Parathyroid adenoma (tissue), 2 donors: ENCODE measurements at regions not wholly inside any gene's neighbourhood (a gene's known extent, or its start where the extent isn't known, plus 50 kb on each side); places are given as distances from the start of the nearest gene placed in this dataset.

Experiments
- H2AFZ ChIP-seq: fragments of 300-600 bp; sonication (generic); one replicate; pipeline ENCODE4 v1.7.0; 2017; ENCODE audit warnings: antibody characterized with exemption, mild to moderate bottlenecking
- H3K27ac ChIP-seq: fragments of 300-600 bp; sonication (generic); one replicate; pipeline ENCODE4 v1.7.0; 2017
- H3K27me3 ChIP-seq: fragments of 300-600 bp; sonication (generic); one replicate; pipeline ENCODE4 v1.7.0; 2017; ENCODE audit warnings: low read length; ENCODE audit not compliant: control insufficient read depth, insufficient read depth
- H3K36me3 ChIP-seq: fragments of 300-600 bp; sonication (generic); one replicate; pipeline ENCODE4 v1.7.0; 2017; ENCODE audit warnings: low read length; ENCODE audit not compliant: control insufficient read depth, insufficient read depth
- H3K4me1 ChIP-seq: fragments of 300-600 bp; sonication (generic); one replicate; pipeline ENCODE4 v1.7.0; 2017; ENCODE audit warnings: control low read depth
- H3K4me2 ChIP-seq: fragments of 300-600 bp; sonication (generic); one replicate; pipeline ENCODE4 v1.7.0; 2017; ENCODE audit warnings: low read length
- H3K4me3 ChIP-seq: fragments of 300-600 bp; sonication (generic); one replicate; pipeline ENCODE4 v1.7.0; 2017; ENCODE audit warnings: low read depth, low read length
- H3K79me2 ChIP-seq: fragments of 300-600 bp; sonication (generic); one replicate; pipeline ENCODE4 v1.7.0; 2017; ENCODE audit warnings: control low read depth
- H3K9ac ChIP-seq: fragments of 300-600 bp; sonication (generic); one replicate; pipeline ENCODE4 v1.7.0; 2017; ENCODE audit warnings: mild to moderate bottlenecking
- H3K9me3 ChIP-seq: fragments of 300-600 bp; sonication (generic); one replicate; pipeline ENCODE4 v1.7.0; 2017; ENCODE audit warnings: low read length; ENCODE audit not compliant: control insufficient read depth
- CTCF ChIP-seq: fragments of 300-600 bp; sonication (generic); IDR thresholded peaks from one replicate; pipeline ENCODE4 v1.7.0; 2017; ENCODE audit warnings: antibody characterized with exemption, mild to moderate bottlenecking
- donor health status: primary hyperparathyroidism.

- Histone ChIP-seq H3K79me2 (no peaks in the 10 kb centered on the region), H2AFZ (no peak overlapping the region), H3K9me3 (no peaks in the 10 kb centered on the region), H3K36me3 (no peaks in the 10 kb centered on the region), H3K4me3 (no peak overlapping the region), H3K4me1 (no peaks in the 10 kb centered on the region), H3K9ac (no peak overlapping the region), H3K4me2 (no peak overlapping the region), H3K27me3 (no peaks in the 10 kb centered on the region), H3K27ac (no peak overlapping the region)
- TF ChIP-seq CTCF = no peak
Observed at GRCh38 chr4:26183017-26183416, 137.8 kb upstream of the RBPJ start.

- H2AFZ ChIP-seq = no peak overlapping the region
- no peak overlapping the region for H3K27ac ChIP-seq
- no peaks in the 10 kb centered on the region for H3K79me2 ChIP-seq
- H3K9ac ChIP-seq = no peak overlapping the region
- H3K9me3 ChIP-seq = no peaks in the 10 kb centered on the region
- no peak overlapping the region for H3K4me3 ChIP-seq
- no peaks in the 10 kb centered on the region for H3K36me3 ChIP-seq
- no peaks in the 10 kb centered on the region for H3K27me3 ChIP-seq
- H3K4me2 ChIP-seq = no peak overlapping the region
- TF ChIP-seq CTCF = no peak
- H3K4me1 ChIP-seq = no peaks in the 10 kb centered on the region
Observed at GRCh38 chr4:26185436-26185835, 135.4 kb upstream of the RBPJ start.

GRCh38 chr4:26191353-26191752, 129.5 kb upstream of the RBPJ start:
- Histone ChIP-seq H3K4me3 (no peak overlapping the region), H3K79me2 (no peaks in the 10 kb centered on the region), H3K36me3 (no peaks in the 10 kb centered on the region), H3K27ac (no peak overlapping the region), H3K9ac (no peak overlapping the region), H3K4me2 (no peak overlapping the region), H3K4me1 (no peaks in the 10 kb centered on the region), H2AFZ (no peak overlapping the region), H3K9me3 (no peaks in the 10 kb centered on the region), H3K27me3 (no peaks in the 10 kb centered on the region)
- TF ChIP-seq CTCF = no peak

GRCh38 chr4:26192899-26193869, 127.6 kb upstream of the RBPJ start:
- Histone ChIP-seq H2AFZ (no peak overlapping the region), H3K4me1 (no peaks in the 10 kb centered on the region), H3K27ac (no peak overlapping the region), H3K9me3 (no peaks in the 10 kb centered on the region), H3K4me2 (no peak overlapping the region), H3K79me2 (no peaks in the 10 kb centered on the region), H3K36me3 (no peaks in the 10 kb centered on the region), H3K9ac (no peak overlapping the region), H3K4me3 (no peak overlapping the region), H3K27me3 (no peaks in the 10 kb centered on the region)
- TF ChIP-seq CTCF = no peak

GRCh38 chr4:26194764-26195163, 126.0 kb upstream of the RBPJ start:
- Histone ChIP-seq H3K27me3 (no peaks in the 10 kb centered on the region), H3K27ac (no peak overlapping the region), H3K9ac (no peak overlapping the region), H3K36me3 (no peaks in the 10 kb centered on the region), H2AFZ (no peak overlapping the region), H3K9me3 (no peaks in the 10 kb centered on the region), H3K4me3 (no peak overlapping the region), H3K4me1 (no peaks in the 10 kb centered on the region), H3K79me2 (no peaks in the 10 kb centered on the region), H3K4me2 (no peak overlapping the region)
- TF ChIP-seq CTCF = no peak
